ENCODE measurements at regions not wholly inside any gene's neighbourhood (a gene's known extent, or its start where the extent isn't known, plus 50 kb on each side); places are given as distances from the start of the nearest gene placed in this dataset.

GRCh38 chr16:13803974-13804373 lies 116.0 kb upstream of the ERCC4 start:
- Histone ChIP-seq H3K4me1 (ENCODE audit: control insufficient read depth in 3 of 3, insufficient read depth in 2 of 3, low read depth in 1 of 3, low read length in 2 of 3) (no peaks in the 10 kb centered on the region), H3K27ac (ENCODE audit: low read depth in 1 of 3, low read length in 2 of 3) (no peak overlapping the region), H3K9me3 (ENCODE audit: control insufficient read depth in 2 of 2, insufficient read depth in 1 of 2, low read depth in 1 of 2, low read length in 1 of 2) (no peaks in the 10 kb centered on the region), H3K4me3 (ENCODE audit: low read depth in 1 of 3, low read length in 3 of 3) (no peak overlapping the region), H3K27me3 (ENCODE audit: control insufficient read depth in 3 of 3, insufficient read depth in 3 of 3, low read length in 3 of 3) (no peaks in the 10 kb centered on the region), H3K36me3 (ENCODE audit: control insufficient read depth in 3 of 3, insufficient read depth in 2 of 3, low read depth in 1 of 3, low read length in 3 of 3) (no peaks in the 10 kb centered on the region)
- DNase-seq (no peak), FAIRE-seq (no peak)
- WGBS, 3 donors, result 85 to 95% (median 90%) methylated on average over 3 of the region's 3 CpGs

DNA sequence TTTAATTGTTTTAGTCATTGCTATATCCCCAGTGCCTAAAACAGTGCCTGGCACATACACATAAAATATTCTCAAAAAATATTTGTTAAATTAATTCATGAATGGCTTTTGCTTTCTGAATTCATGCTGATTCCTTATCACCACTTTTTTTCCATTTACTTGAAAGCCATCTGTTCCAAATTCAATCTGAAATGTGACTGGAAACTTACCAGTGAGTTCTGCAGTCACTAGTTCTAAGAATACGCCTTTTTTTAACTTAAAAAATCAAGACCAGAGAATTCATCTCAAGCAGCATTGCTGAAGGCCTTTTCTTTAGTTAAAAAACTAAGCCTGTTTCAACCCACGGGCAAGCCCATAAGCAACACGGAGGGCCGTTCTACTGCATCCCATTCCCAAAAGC lies 114.0 kb upstream of the ERCC4 start:
- H3K27me3 ChIP-seq (ENCODE audit: control insufficient read depth in 3 of 3, insufficient read depth in 3 of 3, low read length in 3 of 3), result no peaks in the 10 kb centered on the region
- H3K36me3 ChIP-seq (ENCODE audit: control insufficient read depth in 3 of 3, insufficient read depth in 2 of 3, low read depth in 1 of 3, low read length in 3 of 3), result no peaks in the 10 kb centered on the region
- no peak overlapping the region for H3K27ac ChIP-seq (ENCODE audit: low read depth in 1 of 3, low read length in 2 of 3)
- WGBS, 3 donors, result 85 to 89% (median 86%) methylated on average over 4 of the region's 4 CpGs
- H3K9me3 ChIP-seq (ENCODE audit: control insufficient read depth in 2 of 2, insufficient read depth in 1 of 2, low read depth in 1 of 2, low read length in 1 of 2), result no peaks in the 10 kb centered on the region
- no peaks in the 10 kb centered on the region for H3K4me1 ChIP-seq (ENCODE audit: control insufficient read depth in 3 of 3, insufficient read depth in 2 of 3, low read depth in 1 of 3, low read length in 2 of 3)
- no peak for DNase-seq
- H3K4me3 ChIP-seq (ENCODE audit: low read depth in 1 of 3, low read length in 3 of 3), result no peak overlapping the region
- FAIRE-seq, result no peak

DNA sequence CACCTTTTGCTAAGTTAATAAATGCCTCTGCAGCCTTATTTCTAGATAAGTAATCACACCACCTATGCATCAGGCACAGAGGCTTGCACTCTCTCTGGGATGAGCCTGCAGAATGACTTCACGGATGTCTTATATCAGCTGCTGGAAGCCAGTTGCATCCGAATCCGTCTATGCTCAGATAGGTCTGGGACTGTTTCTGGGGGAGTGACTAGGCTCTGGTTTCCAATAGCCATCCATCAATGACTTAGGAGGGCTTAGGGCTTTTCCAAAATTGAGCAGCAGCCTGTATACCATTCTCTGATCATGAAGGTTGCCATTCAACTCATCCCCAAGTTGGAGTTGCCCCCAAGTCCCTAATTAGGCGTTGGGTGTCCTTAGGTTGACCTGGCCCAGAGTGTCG lies 113.3 kb upstream of the ERCC4 start:
- H3K36me3 ChIP-seq (ENCODE audit: control insufficient read depth in 3 of 3, insufficient read depth in 2 of 3, low read depth in 1 of 3, low read length in 3 of 3), result no peaks in the 10 kb centered on the region
- H3K4me1 ChIP-seq (ENCODE audit: control insufficient read depth in 3 of 3, insufficient read depth in 2 of 3, low read depth in 1 of 3, low read length in 2 of 3), result no peaks in the 10 kb centered on the region
- H3K27me3 ChIP-seq (ENCODE audit: control insufficient read depth in 3 of 3, insufficient read depth in 3 of 3, low read length in 3 of 3), result no peaks in the 10 kb centered on the region
- no peak overlapping the region for H3K27ac ChIP-seq (ENCODE audit: low read depth in 1 of 3, low read length in 2 of 3)
- FAIRE-seq (no peak), DNase-seq (no peak)
- WGBS, 3 donors, result 58 to 69% (median 69%) methylated on average over 5 of the region's 5 CpGs
- no peaks in the 10 kb centered on the region for H3K9me3 ChIP-seq (ENCODE audit: control insufficient read depth in 2 of 2, insufficient read depth in 1 of 2, low read depth in 1 of 2, low read length in 1 of 2)
- no peak overlapping the region for H3K4me3 ChIP-seq (ENCODE audit: low read depth in 1 of 3, low read length in 3 of 3)

DNA sequence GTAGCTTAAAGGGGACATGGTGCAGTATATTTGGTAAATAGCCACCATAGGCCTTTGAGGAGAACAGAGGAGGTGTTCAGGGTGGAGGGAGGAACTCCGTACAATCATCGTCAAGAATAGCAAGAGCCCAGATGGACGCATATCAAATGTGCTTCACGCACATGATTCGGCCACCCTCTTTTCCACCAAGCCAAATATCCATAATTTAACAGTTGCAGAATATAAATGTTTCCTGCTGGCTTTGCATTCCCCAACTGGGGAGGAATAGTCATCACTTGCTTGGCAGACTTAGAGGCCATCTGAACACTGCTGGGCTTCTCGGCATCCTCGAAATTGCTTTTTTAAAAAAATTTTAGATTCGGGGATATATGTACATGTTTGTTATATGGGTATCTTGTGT lies 111.9 kb upstream of the ERCC4 start:
- no peak overlapping the region for H3K4me3 ChIP-seq (ENCODE audit: low read depth in 1 of 3, low read length in 3 of 3)
- H3K27me3 ChIP-seq (ENCODE audit: control insufficient read depth in 3 of 3, insufficient read depth in 3 of 3, low read length in 3 of 3), result no peaks in the 10 kb centered on the region
- no peaks in the 10 kb centered on the region for H3K9me3 ChIP-seq (ENCODE audit: control insufficient read depth in 2 of 2, insufficient read depth in 1 of 2, low read depth in 1 of 2, low read length in 1 of 2)
- DNase-seq (no peak), FAIRE-seq (no peak)
- H3K4me1 ChIP-seq (ENCODE audit: control insufficient read depth in 3 of 3, insufficient read depth in 2 of 3, low read depth in 1 of 3, low read length in 2 of 3), result no peaks in the 10 kb centered on the region
- 94 to 96% (median 94%) methylated on average over 8 of the region's 8 CpGs for WGBS, 3 donors
- no peak overlapping the region for H3K27ac ChIP-seq (ENCODE audit: low read depth in 1 of 3, low read length in 2 of 3)
- no peaks in the 10 kb centered on the region for H3K36me3 ChIP-seq (ENCODE audit: control insufficient read depth in 3 of 3, insufficient read depth in 2 of 3, low read depth in 1 of 3, low read length in 3 of 3)

- no peak overlapping the region for H3K27ac ChIP-seq (ENCODE audit: low read depth in 1 of 3, low read length in 2 of 3)
Observed at GRCh38 chr16:13809765-13810164, 110.2 kb upstream of the ERCC4 start.

DNA sequence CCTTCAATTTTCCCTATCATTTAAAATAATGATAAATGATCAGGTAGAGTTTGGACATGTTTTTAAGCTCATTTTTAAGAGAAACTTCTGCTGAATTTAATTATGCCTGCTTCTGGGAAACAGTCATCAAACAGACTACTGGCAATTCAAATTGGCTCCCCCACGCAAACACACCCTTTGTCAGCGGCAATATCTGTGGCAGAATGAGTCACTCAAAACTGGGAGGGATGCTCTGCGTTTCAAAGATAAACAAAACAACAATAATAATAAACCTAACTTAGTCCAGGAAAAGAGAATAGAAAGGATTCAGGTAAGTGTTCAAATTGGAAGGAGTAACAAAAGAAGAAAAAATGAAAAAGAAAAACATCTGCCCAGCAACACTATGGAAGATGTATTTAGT lies 108.1 kb upstream of the ERCC4 start:
- DNase-seq (no peak), FAIRE-seq (no peak)
- no peak overlapping the region for H3K27ac ChIP-seq (ENCODE audit: low read depth in 1 of 3, low read length in 2 of 3)
- WGBS, 3 donors, result 12 to 40% (median 24%) methylated on average over 3 of the region's 3 CpGs
- H3K27me3 ChIP-seq (ENCODE audit: control insufficient read depth in 3 of 3, insufficient read depth in 3 of 3, low read length in 3 of 3), result no peaks in the 10 kb centered on the region
- no peaks in the 10 kb centered on the region for H3K36me3 ChIP-seq (ENCODE audit: control insufficient read depth in 3 of 3, insufficient read depth in 2 of 3, low read depth in 1 of 3, low read length in 3 of 3)
- no peaks in the 10 kb centered on the region for H3K9me3 ChIP-seq (ENCODE audit: control insufficient read depth in 2 of 2, insufficient read depth in 1 of 2, low read depth in 1 of 2, low read length in 1 of 2)
- H3K4me1 ChIP-seq (ENCODE audit: control insufficient read depth in 3 of 3, insufficient read depth in 2 of 3, low read depth in 1 of 3, low read length in 2 of 3), result no peaks in the 10 kb centered on the region
- H3K4me3 ChIP-seq (ENCODE audit: low read depth in 1 of 3, low read length in 3 of 3), result no peak overlapping the region

More at GRCh38 chr16:13809765-13810164, 110.2 kb upstream of the ERCC4 start:
- Histone ChIP-seq H3K36me3 (ENCODE audit: control insufficient read depth in 3 of 3, insufficient read depth in 2 of 3, low read depth in 1 of 3, low read length in 3 of 3) (no peaks in the 10 kb centered on the region), H3K4me3 (ENCODE audit: low read depth in 1 of 3, low read length in 3 of 3) (no peak overlapping the region), H3K4me1 (ENCODE audit: control insufficient read depth in 3 of 3, insufficient read depth in 2 of 3, low read depth in 1 of 3, low read length in 2 of 3) (no peaks in the 10 kb centered on the region), H3K9me3 (ENCODE audit: control insufficient read depth in 2 of 2, insufficient read depth in 1 of 2, low read depth in 1 of 2, low read length in 1 of 2) (no peaks in the 10 kb centered on the region), H3K27me3 (ENCODE audit: control insufficient read depth in 3 of 3, insufficient read depth in 3 of 3, low read length in 3 of 3) (no peaks in the 10 kb centered on the region)
- no peak for DNase-seq
- no peak for FAIRE-seq

GRCh38 chr16:13816701-13817100 lies 103.3 kb upstream of the ERCC4 start:
- H3K36me3 ChIP-seq (ENCODE audit: control insufficient read depth in 3 of 3, insufficient read depth in 2 of 3, low read depth in 1 of 3, low read length in 3 of 3), result no peaks in the 10 kb centered on the region
- H3K9me3 ChIP-seq (ENCODE audit: control insufficient read depth in 2 of 2, insufficient read depth in 1 of 2, low read depth in 1 of 2, low read length in 1 of 2), result no peaks in the 10 kb centered on the region
- no peaks in the 10 kb centered on the region for H3K27me3 ChIP-seq (ENCODE audit: control insufficient read depth in 3 of 3, insufficient read depth in 3 of 3, low read length in 3 of 3)
- no peaks in the 10 kb centered on the region for H3K4me1 ChIP-seq (ENCODE audit: control insufficient read depth in 3 of 3, insufficient read depth in 2 of 3, low read depth in 1 of 3, low read length in 2 of 3)
- no peak overlapping the region for H3K27ac ChIP-seq (ENCODE audit: low read depth in 1 of 3, low read length in 2 of 3)
- DNase-seq (no peak), FAIRE-seq (no peak)
- no peak overlapping the region for H3K4me3 ChIP-seq (ENCODE audit: low read depth in 1 of 3, low read length in 3 of 3)

- Histone ChIP-seq H3K27me3 (ENCODE audit: control insufficient read depth in 3 of 3, insufficient read depth in 3 of 3, low read length in 3 of 3) (no peaks in the 10 kb centered on the region), H3K9me3 (ENCODE audit: control insufficient read depth in 2 of 2, insufficient read depth in 1 of 2, low read depth in 1 of 2, low read length in 1 of 2) (no peaks in the 10 kb centered on the region), H3K4me3 (ENCODE audit: low read depth in 1 of 3, low read length in 3 of 3) (no peak overlapping the region), H3K4me1 (ENCODE audit: control insufficient read depth in 3 of 3, insufficient read depth in 2 of 3, low read depth in 1 of 3, low read length in 2 of 3) (no peaks in the 10 kb centered on the region), H3K36me3 (ENCODE audit: control insufficient read depth in 3 of 3, insufficient read depth in 2 of 3, low read depth in 1 of 3, low read length in 3 of 3) (no peaks in the 10 kb centered on the region), H3K27ac (ENCODE audit: low read depth in 1 of 3, low read length in 2 of 3) (no peak overlapping the region)
- DNase-seq (no peak), FAIRE-seq (no peak)
- WGBS, 3 donors, result 76 to 90% (median 87%) methylated on average over 6 of the region's 6 CpGs
Observed at GRCh38 chr16:13823501-13823900, 96.5 kb upstream of the ERCC4 start.

DNA sequence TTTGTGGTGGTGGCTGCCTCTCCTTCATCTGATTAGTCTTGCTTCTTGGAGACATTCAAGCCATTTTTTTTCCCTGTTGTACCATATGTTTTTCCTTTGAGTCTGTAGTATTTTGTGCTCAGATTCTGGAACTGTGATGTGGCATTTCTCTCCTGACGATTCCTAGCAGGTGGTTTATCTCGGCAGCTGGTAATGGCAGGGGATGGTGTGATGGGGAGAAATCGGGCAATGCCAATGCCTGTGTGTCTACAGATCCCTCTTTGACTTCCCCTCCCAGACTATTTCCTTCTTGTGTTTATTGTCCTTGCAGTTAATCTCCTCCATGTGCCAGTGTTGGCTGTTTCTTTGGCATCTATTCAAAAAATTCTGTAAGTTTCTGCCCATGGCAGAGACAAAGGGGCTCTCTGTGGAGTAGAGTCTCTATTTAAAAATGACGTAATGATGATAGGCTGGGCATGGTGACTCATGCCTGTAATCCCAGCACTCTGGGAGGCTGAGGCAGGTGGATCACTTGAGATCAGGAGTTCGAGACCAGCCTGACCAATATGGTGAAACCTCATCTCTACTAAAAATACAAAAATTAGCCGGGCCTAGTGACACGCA lies 90.2 kb upstream of the ERCC4 start:
- FAIRE-seq (no peak), DNase-seq (no peak)
- peaks cover 0 to 1% (median 0%) of the 10 kb centered on the region in 3 donors for H3K27me3 ChIP-seq (ENCODE audit: control insufficient read depth in 3 of 3, insufficient read depth in 3 of 3, low read length in 3 of 3)
- no peak overlapping the region for H3K27ac ChIP-seq (ENCODE audit: low read depth in 1 of 3, low read length in 2 of 3)
- H3K4me3 ChIP-seq (ENCODE audit: low read depth in 1 of 3, low read length in 3 of 3), result no peak overlapping the region
- 63 to 74% (median 67%) methylated on average over 7 of the region's 7 CpGs for WGBS, 3 donors
- no peaks in the 10 kb centered on the region for H3K36me3 ChIP-seq (ENCODE audit: control insufficient read depth in 3 of 3, insufficient read depth in 2 of 3, low read depth in 1 of 3, low read length in 3 of 3)
- H3K4me1 ChIP-seq (ENCODE audit: control insufficient read depth in 3 of 3, insufficient read depth in 2 of 3, low read depth in 1 of 3, low read length in 2 of 3), result no peaks in the 10 kb centered on the region
- no peaks in the 10 kb centered on the region for H3K9me3 ChIP-seq (ENCODE audit: control insufficient read depth in 2 of 2, insufficient read depth in 1 of 2, low read depth in 1 of 2, low read length in 1 of 2)

Measured in small intestine (tissue), 7 donors.